ENCODE measurements at regions not wholly inside any gene's neighbourhood (a gene's known extent, or its start where the extent isn't known, plus 50 kb on each side); places are given as distances from the start of the nearest gene placed in this dataset.

GRCh38 chr18:39959839-39960238 is 1995.2 kb upstream of the PIK3C3 start (continued):
- TF ChIP-seq REST (IDR thresholded peaks at IDR 0.05) (no peak), ATF3 (IDR thresholded peaks at IDR 0.05) (no peak), RXRA (IDR thresholded peaks at IDR 0.05) (no peak), GABPA (IDR thresholded peaks at IDR 0.05 in 1 of 2, conservative IDR thresholded peaks at IDR 0.05 in 1 of 2) (no peak), YY1 (IDR thresholded peaks at IDR 0.05) (no peak)
- TF ChIP-seq, protein P1, sequence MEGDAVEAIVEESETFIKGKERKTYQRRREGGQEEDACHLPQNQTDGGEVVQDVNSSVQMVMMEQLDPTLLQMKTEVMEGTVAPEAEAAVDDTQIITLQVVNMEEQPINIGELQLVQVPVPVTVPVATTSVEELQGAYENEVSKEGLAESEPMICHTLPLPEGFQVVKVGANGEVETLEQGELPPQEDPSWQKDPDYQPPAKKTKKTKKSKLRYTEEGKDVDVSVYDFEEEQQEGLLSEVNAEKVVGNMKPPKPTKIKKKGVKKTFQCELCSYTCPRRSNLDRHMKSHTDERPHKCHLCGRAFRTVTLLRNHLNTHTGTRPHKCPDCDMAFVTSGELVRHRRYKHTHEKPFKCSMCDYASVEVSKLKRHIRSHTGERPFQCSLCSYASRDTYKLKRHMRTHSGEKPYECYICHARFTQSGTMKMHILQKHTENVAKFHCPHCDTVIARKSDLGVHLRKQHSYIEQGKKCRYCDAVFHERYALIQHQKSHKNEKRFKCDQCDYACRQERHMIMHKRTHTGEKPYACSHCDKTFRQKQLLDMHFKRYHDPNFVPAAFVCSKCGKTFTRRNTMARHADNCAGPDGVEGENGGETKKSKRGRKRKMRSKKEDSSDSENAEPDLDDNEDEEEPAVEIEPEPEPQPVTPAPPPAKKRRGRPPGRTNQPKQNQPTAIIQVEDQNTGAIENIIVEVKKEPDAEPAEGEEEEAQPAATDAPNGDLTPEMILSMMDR (IDR thresholded peaks at IDR 0.05; ENCODE audit: low read depth, low read length, missing input control), result no peak

GRCh38 chr18:39958876-39959275 is 1996.2 kb upstream of the PIK3C3 start:
- Histone ChIP-seq H3K36me3 (ENCODE audit: control insufficient read depth in 4 of 4, insufficient read depth in 3 of 4, low read depth in 1 of 4, low read length in 3 of 4) (no peaks in the 10 kb centered on the region), H3K4me3 (ENCODE audit: low read depth in 1 of 3, low read length in 3 of 3) (no peak overlapping the region), H3K4me1 (ENCODE audit: control insufficient read depth in 4 of 4, insufficient read depth in 4 of 4, low read length in 3 of 4) (no peaks in the 10 kb centered on the region), H3K27me3 (ENCODE audit: control insufficient read depth in 4 of 4, insufficient read depth in 4 of 4, low read length in 3 of 4) (no peaks in the 10 kb centered on the region), H3K9ac (ENCODE audit: low read depth in 1 of 2, low read length in 2 of 2) (no peak overlapping the region), H3K27ac (ENCODE audit: low read depth in 1 of 2, low read length in 2 of 2) (no peak overlapping the region), H3K9me3 (ENCODE audit: control insufficient read depth in 4 of 4, low read length in 3 of 4) (peaks cover 0 to 2% (median 0%) of the 10 kb centered on the region in 4 donors)
- 47% methylated on average over 1 of the region's 1 CpG for WGBS
- no peak for TF ChIP-seq TAF1 (conservative IDR thresholded peaks at IDR 0.05)
- TF ChIP-seq, protein P2, sequence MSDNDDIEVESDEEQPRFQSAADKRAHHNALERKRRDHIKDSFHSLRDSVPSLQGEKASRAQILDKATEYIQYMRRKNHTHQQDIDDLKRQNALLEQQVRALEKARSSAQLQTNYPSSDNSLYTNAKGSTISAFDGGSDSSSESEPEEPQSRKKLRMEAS (IDR thresholded peaks at IDR 0.05), result no peak
- TF ChIP-seq YY1 (IDR thresholded peaks at IDR 0.05), result no peak
- no peak for TF ChIP-seq FOXA1 (IDR thresholded peaks at IDR 0.05)
- TF ChIP-seq NR2F2 (IDR thresholded peaks at IDR 0.05), result no peak
- TF ChIP-seq RAD21 (IDR thresholded peaks at IDR 0.05), result no peak
- no peak for TF ChIP-seq HNF4G (IDR thresholded peaks at IDR 0.05)
- TF ChIP-seq FOXA2 (IDR thresholded peaks at IDR 0.05), result no peak
- TF ChIP-seq, protein P3, sequence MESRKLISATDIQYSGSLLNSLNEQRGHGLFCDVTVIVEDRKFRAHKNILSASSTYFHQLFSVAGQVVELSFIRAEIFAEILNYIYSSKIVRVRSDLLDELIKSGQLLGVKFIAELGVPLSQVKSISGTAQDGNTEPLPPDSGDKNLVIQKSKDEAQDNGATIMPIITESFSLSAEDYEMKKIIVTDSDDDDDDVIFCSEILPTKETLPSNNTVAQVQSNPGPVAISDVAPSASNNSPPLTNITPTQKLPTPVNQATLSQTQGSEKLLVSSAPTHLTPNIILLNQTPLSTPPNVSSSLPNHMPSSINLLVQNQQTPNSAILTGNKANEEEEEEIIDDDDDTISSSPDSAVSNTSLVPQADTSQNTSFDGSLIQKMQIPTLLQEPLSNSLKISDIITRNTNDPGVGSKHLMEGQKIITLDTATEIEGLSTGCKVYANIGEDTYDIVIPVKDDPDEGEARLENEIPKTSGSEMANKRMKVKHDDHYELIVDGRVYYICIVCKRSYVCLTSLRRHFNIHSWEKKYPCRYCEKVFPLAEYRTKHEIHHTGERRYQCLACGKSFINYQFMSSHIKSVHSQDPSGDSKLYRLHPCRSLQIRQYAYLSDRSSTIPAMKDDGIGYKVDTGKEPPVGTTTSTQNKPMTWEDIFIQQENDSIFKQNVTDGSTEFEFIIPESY (IDR thresholded peaks at IDR 0.05), result no peak
- no peak for TF ChIP-seq SP1 (IDR thresholded peaks at IDR 0.05)
- TF ChIP-seq HNF4A (conservative IDR thresholded peaks at IDR 0.05), result no peak
- TF ChIP-seq, protein P1 (IDR thresholded peaks at IDR 0.05; ENCODE audit: low read depth, low read length, missing input control), result no peak
- TF ChIP-seq EGR1 (IDR thresholded peaks at IDR 0.05; ENCODE audit: low read depth in 2 of 2), result no peak
- no peak for TF ChIP-seq JUND (IDR thresholded peaks at IDR 0.05)
- TF ChIP-seq RXRA (IDR thresholded peaks at IDR 0.05), result no peak
- no peak for TF ChIP-seq GABPA (IDR thresholded peaks at IDR 0.05 in 1 of 2, conservative IDR thresholded peaks at IDR 0.05 in 1 of 2)
- TF ChIP-seq REST (IDR thresholded peaks at IDR 0.05), result no peak
- TF ChIP-seq ATF3 (IDR thresholded peaks at IDR 0.05), result no peak
- DNase-seq (ENCODE audit: low spot score), result no peak

Measured in liver (tissue), 8 donors.